ENCODE measurements at regions not wholly inside any gene's neighbourhood (a gene's known extent, or its start where the extent isn't known, plus 50 kb on each side); places are given as distances from the start of the nearest gene placed in this dataset.

- DNase-seq (ENCODE audit: extremely low spot score, insufficient read length, low read depth) (no peak), FAIRE-seq (no peak)
Measured at GRCh38 chr2:176589287-176589686, 320.0 kb downstream of the MTX2 start.

GRCh38 chr2:176589825-176590440 is 320.7 kb downstream of the MTX2 start:
- FAIRE-seq: no peak
- no peak for DNase-seq (ENCODE audit: extremely low spot score, insufficient read length, low read depth)

GRCh38 chr2:176592216-176592615 is 323.0 kb downstream of the MTX2 start:
- DNase-seq (ENCODE audit: extremely low spot score, insufficient read length, low read depth) (no peak), FAIRE-seq (no peak)

- DNase-seq (ENCODE audit: extremely low spot score, insufficient read length, low read depth) (no peak), FAIRE-seq (no peak)
Measured at GRCh38 chr2:176595986-176596385, 326.7 kb downstream of the MTX2 start.

GRCh38 chr2:176597916-176598315 is 328.7 kb downstream of the MTX2 start:
- DNase-seq (ENCODE audit: extremely low spot score, insufficient read length, low read depth) (no peak), FAIRE-seq (no peak)

GRCh38 chr2:176598351-176598750 is 329.1 kb downstream of the MTX2 start:
- DNase-seq (ENCODE audit: extremely low spot score, insufficient read length, low read depth): no peak
- FAIRE-seq: no peak

- FAIRE-seq (no peak), DNase-seq (ENCODE audit: extremely low spot score, insufficient read length, low read depth) (no peak)
Measured at GRCh38 chr2:176599796-176600485, 330.7 kb downstream of the MTX2 start.

- DNase-seq (ENCODE audit: extremely low spot score, insufficient read length, low read depth) (no peak), FAIRE-seq (no peak)
Measured at GRCh38 chr2:176601066-176601465, 331.8 kb downstream of the MTX2 start.

- no peak for FAIRE-seq
Measured at GRCh38 chr2:176612036-176612435, 342.8 kb downstream of the MTX2 start.

GRCh38 chr2:176612736-176613135 is 343.5 kb downstream of the MTX2 start:
- DNase-seq (ENCODE audit: extremely low spot score, insufficient read length, low read depth): no peak
- no peak for FAIRE-seq

More at GRCh38 chr2:176612036-176612435, 342.8 kb downstream of the MTX2 start:
- DNase-seq (ENCODE audit: extremely low spot score, insufficient read length, low read depth): no peak

GRCh38 chr2:176613323-176613987 is 344.2 kb downstream of the MTX2 start:
- FAIRE-seq: no peak
- DNase-seq (ENCODE audit: extremely low spot score, insufficient read length, low read depth): no peak

GRCh38 chr2:176614049-176614448 is 344.8 kb downstream of the MTX2 start:
- DNase-seq (ENCODE audit: extremely low spot score, insufficient read length, low read depth): no peak
- no peak for FAIRE-seq

GRCh38 chr2:176614930-176615329 is 345.7 kb downstream of the MTX2 start:
- FAIRE-seq: no peak
- DNase-seq (ENCODE audit: extremely low spot score, insufficient read length, low read depth): no peak

- FAIRE-seq: no peak
- no peak for DNase-seq (ENCODE audit: extremely low spot score, insufficient read length, low read depth)
Measured at GRCh38 chr2:176619504-176619903, 350.3 kb downstream of the MTX2 start.

GRCh38 chr2:176621350-176621749 is 352.1 kb downstream of the MTX2 start:
- FAIRE-seq: no peak
- no peak for DNase-seq (ENCODE audit: extremely low spot score, insufficient read length, low read depth)

GRCh38 chr2:176622792-176623191 is 353.6 kb downstream of the MTX2 start:
- FAIRE-seq (no peak), DNase-seq (ENCODE audit: extremely low spot score, insufficient read length, low read depth) (no peak)

- FAIRE-seq (no peak), DNase-seq (ENCODE audit: extremely low spot score, insufficient read length, low read depth) (no peak)
Measured at GRCh38 chr2:176626796-176627195, 357.6 kb downstream of the MTX2 start.

GRCh38 chr2:176628438-176628837 is 359.2 kb downstream of the MTX2 start:
- FAIRE-seq: no peak
- DNase-seq (ENCODE audit: extremely low spot score, insufficient read length, low read depth): no peak

GRCh38 chr2:176633754-176634153 is 364.5 kb downstream of the MTX2 start:
- FAIRE-seq (no peak), DNase-seq (ENCODE audit: extremely low spot score, insufficient read length, low read depth) (no peak)

GRCh38 chr2:176636401-176636800 is 367.2 kb downstream of the MTX2 start:
- DNase-seq (ENCODE audit: extremely low spot score, insufficient read length, low read depth) (no peak), FAIRE-seq (no peak)

GRCh38 chr2:176637142-176637485 is 367.9 kb downstream of the MTX2 start:
- DNase-seq (ENCODE audit: extremely low spot score, insufficient read length, low read depth) (no peak), FAIRE-seq (no peak)

Data from GM18507 (cell line).